ENCODE measurements at regions not wholly inside any gene's neighbourhood (a gene's known extent, or its start where the extent isn't known, plus 50 kb on each side); places are given as distances from the start of the nearest gene placed in this dataset.

DNA sequence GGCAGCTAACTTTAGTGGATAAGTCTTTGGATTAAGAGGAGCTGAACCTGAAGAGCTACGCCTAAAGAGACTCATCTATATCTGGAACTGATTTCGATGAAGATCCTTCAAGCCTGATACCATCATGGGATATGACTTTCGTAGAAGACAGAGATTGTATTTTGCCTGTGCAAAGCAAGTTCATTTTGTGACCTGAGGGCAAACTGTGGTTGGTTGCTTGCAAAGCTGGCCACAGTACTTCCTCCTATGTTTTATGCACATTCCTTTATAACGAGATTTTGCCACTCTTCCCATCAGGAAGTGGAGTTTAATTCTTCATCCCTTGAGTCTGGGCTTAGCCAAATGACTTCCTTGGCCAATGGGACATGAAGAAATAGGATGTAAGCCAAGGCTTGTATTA is 519.3 kb upstream of the NR3C2 start:
- no peak for DNase-seq (ENCODE audit: low spot score in 2 of 2)
- Histone ChIP-seq H3K4me3 (no peak overlapping the region), H3K9me3 (no peaks in the 10 kb centered on the region), H3K27me3 (no peaks in the 10 kb centered on the region), H3K27ac (no peak overlapping the region), H3K4me1 (no peaks in the 10 kb centered on the region), H3K36me3 (no peaks in the 10 kb centered on the region)
- 66% methylated on average over 4 of the region's 4 CpGs for WGBS
- no peak for TF ChIP-seq POLR2A (IDR thresholded peaks at IDR 0.05)
- TF ChIP-seq, protein P1, sequence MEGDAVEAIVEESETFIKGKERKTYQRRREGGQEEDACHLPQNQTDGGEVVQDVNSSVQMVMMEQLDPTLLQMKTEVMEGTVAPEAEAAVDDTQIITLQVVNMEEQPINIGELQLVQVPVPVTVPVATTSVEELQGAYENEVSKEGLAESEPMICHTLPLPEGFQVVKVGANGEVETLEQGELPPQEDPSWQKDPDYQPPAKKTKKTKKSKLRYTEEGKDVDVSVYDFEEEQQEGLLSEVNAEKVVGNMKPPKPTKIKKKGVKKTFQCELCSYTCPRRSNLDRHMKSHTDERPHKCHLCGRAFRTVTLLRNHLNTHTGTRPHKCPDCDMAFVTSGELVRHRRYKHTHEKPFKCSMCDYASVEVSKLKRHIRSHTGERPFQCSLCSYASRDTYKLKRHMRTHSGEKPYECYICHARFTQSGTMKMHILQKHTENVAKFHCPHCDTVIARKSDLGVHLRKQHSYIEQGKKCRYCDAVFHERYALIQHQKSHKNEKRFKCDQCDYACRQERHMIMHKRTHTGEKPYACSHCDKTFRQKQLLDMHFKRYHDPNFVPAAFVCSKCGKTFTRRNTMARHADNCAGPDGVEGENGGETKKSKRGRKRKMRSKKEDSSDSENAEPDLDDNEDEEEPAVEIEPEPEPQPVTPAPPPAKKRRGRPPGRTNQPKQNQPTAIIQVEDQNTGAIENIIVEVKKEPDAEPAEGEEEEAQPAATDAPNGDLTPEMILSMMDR (IDR thresholded peaks at IDR 0.05), result no peak

DNA sequence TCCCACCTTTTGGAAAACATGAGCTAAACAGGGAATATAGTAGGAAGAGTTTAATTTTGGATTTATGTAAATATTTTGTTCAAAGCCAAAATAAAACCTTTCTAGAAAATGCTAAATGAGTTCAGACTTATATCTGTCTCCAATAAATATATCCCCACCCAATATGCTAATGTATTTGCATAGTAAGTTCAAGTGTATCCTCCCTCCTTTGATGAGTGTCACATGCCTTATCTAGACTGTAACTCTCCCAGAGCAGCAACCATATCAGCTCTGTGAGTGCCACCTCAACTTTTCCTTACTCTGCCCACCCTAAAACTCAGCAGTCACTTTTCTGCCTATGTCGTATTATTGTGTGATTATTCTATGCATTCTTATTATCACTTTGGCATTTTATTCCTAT is 516.1 kb upstream of the NR3C2 start:
- no peak for DNase-seq (ENCODE audit: low spot score in 2 of 2)
- no peak overlapping the region for H3K4me3 ChIP-seq
- H3K27me3 ChIP-seq, result no peaks in the 10 kb centered on the region
- 76% methylated on average over 1 of the region's 1 CpG for WGBS
- no peaks in the 10 kb centered on the region for H3K4me1 ChIP-seq
- H3K27ac ChIP-seq, result no peak overlapping the region
- H3K9me3 ChIP-seq, result no peaks in the 10 kb centered on the region
- TF ChIP-seq, protein P1 (IDR thresholded peaks at IDR 0.05), result no peak
- TF ChIP-seq POLR2AphosphoS5 (IDR thresholded peaks at IDR 0.05) (no peak), POLR2A (IDR thresholded peaks at IDR 0.05) (no peak), EP300 (IDR thresholded peaks at IDR 0.05) (no peak)
- no peaks in the 10 kb centered on the region for H3K36me3 ChIP-seq

DNA sequence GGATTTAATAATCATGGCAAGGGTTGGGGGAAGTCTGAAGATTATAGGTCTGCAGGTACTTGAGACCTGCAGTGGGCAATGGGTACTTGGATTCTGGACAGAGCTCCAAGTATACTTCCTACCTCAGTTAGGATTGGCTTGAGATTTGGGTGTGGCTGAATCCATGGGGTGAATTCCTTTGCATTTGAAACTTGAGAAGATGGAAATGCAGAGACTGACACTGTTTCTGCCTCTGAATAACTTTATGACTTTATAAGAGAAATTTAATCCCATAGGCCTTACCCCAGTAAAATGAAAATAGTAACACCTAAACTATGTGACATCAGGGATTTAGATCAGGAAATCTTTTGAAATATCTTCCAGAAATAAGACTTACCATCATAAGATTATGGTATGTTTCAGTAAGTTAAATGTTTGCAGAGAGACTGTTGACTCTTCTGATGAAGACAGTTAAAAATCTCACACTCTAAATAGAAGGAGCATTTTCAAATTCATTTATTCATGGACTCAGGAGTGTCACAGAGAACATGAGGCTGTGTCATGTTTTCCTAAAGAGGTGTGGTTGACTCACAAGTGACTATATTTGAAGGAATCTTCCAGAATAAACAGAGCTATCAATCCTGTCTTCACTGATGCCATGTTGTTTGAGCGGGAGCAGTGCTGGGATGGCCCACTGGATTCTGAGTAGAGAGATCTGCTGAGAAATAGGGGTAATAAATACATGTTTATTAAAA is 513.5 kb upstream of the NR3C2 start:
- no peak overlapping the region for H3K4me3 ChIP-seq
- TF ChIP-seq, protein P1 (IDR thresholded peaks at IDR 0.05), result no peak
- TF ChIP-seq POLR2A (IDR thresholded peaks at IDR 0.05), result no peak
- no peak for TF ChIP-seq EP300 (IDR thresholded peaks at IDR 0.05)
- no peak for TF ChIP-seq POLR2AphosphoS5 (IDR thresholded peaks at IDR 0.05)
- WGBS, result 89% methylated on average over 1 of the region's 1 CpG
- DNase-seq (ENCODE audit: low spot score in 2 of 2), result no peak
- H3K27me3 ChIP-seq, result no peaks in the 10 kb centered on the region
- no peak overlapping the region for H3K27ac ChIP-seq
- no peaks in the 10 kb centered on the region for H3K36me3 ChIP-seq
- no peaks in the 10 kb centered on the region for H3K9me3 ChIP-seq
- no peaks in the 10 kb centered on the region for H3K4me1 ChIP-seq

DNA sequence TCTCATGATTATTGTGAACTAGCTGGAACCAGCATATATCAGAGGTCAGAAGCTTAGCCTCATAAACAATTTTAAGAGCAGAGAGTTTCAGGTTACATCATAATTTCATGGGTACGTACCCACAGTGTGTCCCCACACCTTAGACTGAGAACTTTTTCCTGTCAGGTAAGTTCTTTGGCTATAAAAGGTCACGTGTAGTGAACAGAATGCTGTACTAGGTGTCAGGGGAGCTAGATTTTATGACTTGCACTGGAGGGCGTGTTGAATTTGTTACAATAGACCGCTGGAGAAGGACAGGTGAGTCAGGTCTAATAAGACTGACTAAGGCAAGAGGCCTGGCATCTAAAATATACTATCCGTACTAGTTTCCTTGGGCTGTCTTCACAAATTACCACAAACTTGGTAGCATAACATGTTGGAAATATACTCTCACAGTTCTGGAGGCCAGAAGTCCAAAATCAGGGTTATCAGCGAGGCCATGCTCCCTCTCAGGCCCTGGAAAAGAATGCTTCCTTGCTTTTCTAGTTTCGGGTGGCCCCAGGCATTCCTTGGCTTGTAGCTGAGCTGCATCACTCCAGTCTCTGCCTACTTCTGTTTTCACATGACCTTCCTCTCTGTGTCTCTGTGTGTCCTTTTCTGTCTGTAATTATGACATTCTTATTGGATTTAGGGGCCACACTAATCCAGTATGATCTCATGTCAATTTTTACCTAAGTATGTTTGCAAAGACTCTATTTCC is 512.0 kb upstream of the NR3C2 start:
- H3K36me3 ChIP-seq, result no peaks in the 10 kb centered on the region
- H3K4me3 ChIP-seq, result no peak overlapping the region
- H3K4me1 ChIP-seq, result no peaks in the 10 kb centered on the region
- no peak for DNase-seq (ENCODE audit: low spot score in 2 of 2)
- TF ChIP-seq POLR2A (IDR thresholded peaks at IDR 0.05) (no peak), EP300 (IDR thresholded peaks at IDR 0.05) (no peak), POLR2AphosphoS5 (IDR thresholded peaks at IDR 0.05) (no peak)
- TF ChIP-seq, protein P1 (IDR thresholded peaks at IDR 0.05), result no peak
- 86% methylated on average over 7 of the region's 7 CpGs for WGBS
- H3K27ac ChIP-seq, result no peak overlapping the region
- no peaks in the 10 kb centered on the region for H3K9me3 ChIP-seq
- no peaks in the 10 kb centered on the region for H3K27me3 ChIP-seq

DNA sequence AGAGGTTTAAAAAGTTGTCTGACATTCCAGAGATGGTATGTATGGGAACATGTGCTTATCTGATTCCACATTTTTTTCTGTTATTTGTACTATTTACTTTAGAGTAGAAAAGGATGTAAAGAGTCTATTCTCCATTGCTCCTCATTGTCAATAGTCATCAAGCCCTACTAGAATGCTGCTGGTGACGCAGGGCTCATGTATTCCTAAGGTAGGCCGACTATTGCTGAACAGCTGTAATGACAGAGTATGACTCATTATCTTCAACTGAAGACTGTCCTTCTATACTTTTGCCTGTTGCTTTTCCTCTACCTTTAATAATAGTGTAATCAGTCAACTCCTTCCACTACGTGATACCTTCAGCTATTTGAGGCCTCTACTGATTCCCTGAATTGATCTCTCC is 509.1 kb upstream of the NR3C2 start:
- no peak for DNase-seq (ENCODE audit: low spot score in 2 of 2)
- no peaks in the 10 kb centered on the region for H3K36me3 ChIP-seq
- H3K9me3 ChIP-seq, result no peaks in the 10 kb centered on the region
- TF ChIP-seq EP300 (IDR thresholded peaks at IDR 0.05), result no peak
- 60% methylated on average over 3 of the region's 3 CpGs for WGBS
- H3K4me3 ChIP-seq, result no peak overlapping the region
- no peaks in the 10 kb centered on the region for H3K27me3 ChIP-seq
- H3K4me1 ChIP-seq, result no peaks in the 10 kb centered on the region
- no peak overlapping the region for H3K27ac ChIP-seq
